Urinary bladder (tissue), 3 donors: ENCODE measurements at regions not wholly inside any gene's neighbourhood (a gene's known extent, or its start where the extent isn't known, plus 50 kb on each side); places are given as distances from the start of the nearest gene placed in this dataset.

Experiments
- DNase-seq: peaks from one replicate; pipeline ENCODE4 v3.0.0-alpha.2; 2015; ENCODE audit errors: extremely low spot score
- H3K27ac ChIP-seq: one replicate; pipeline ENCODE4 v1.5.1; 2013; ENCODE audit warnings: low read depth, mild to moderate bottlenecking, moderate library complexity
- H3K36me3 ChIP-seq: one replicate; pipeline ENCODE4 v1.6.1; 2013; ENCODE audit warnings: mild to moderate bottlenecking, moderate library complexity; ENCODE audit not compliant: insufficient read depth
- H3K4me1 ChIP-seq: one replicate; pipeline ENCODE4 v1.6.1; 2013; ENCODE audit warnings: mild to moderate bottlenecking, moderate library complexity; ENCODE audit not compliant: insufficient read depth
- H3K4me3 ChIP-seq: one replicate; pipeline ENCODE4 v1.5.1; 2013; ENCODE audit warnings: low read depth, low read length
- WGBS: extraction: QIAGEN DNeasy Blood & Tissue Kit; methylation state at CpG from one replicate; pipeline ENCODE4 v1.1.7; 2013; 5-methylcytosine and 5-hydroxymethylcytosine counted together
- donor health status: healthy with polysubstance abuse.
- donor health status: healthy.

DNA sequence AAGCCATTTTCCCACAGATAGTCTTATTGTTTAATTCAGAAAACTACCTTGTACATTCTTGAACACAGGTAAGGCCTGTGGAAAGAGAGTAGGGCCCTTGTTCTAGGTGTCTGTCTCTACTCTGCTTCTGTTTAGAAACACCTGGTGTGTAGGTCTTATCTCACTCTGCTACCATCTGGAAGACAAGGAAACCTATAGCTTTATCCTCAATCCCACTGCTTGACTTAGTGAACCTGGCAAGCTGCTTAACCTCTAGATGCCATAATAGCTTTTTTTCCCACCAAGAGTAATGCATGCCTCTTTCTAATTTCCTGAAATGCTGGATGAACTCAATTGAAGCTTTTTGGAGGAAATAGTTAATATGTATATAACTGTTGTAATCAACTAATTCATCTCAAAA, 82.6 kb upstream of the RAP2B start:
- H3K27ac ChIP-seq, result no peak overlapping the region
- no peak overlapping the region for H3K4me3 ChIP-seq
- DNase-seq, result no peak
- no peaks in the 10 kb centered on the region for H3K4me1 ChIP-seq
- no peaks in the 10 kb centered on the region for H3K36me3 ChIP-seq

DNA sequence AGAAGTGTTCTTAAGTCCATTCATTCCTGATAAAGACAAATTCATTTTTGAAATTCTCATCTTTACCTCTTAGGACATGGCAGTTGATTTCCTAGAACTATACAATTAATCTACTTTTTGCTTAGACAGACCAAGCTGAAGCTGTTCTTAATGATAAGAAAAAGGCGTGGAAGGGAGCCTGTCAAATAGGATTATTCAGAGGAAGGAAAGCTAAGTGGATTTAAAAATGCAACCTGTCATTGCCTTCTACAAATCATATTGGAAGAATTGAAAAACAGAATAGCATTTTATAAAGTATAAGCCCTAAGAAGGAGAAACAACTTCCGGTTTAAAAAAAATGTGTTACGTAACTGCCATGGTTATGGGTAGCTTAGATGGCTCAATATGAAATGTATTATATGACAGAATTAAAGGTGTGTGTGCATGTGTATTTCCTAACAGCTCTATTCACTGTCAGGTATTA, 81.2 kb upstream of the RAP2B start:
- DNase-seq, result no peak
- Histone ChIP-seq H3K4me3 (no peak overlapping the region), H3K4me1 (no peaks in the 10 kb centered on the region), H3K36me3 (no peaks in the 10 kb centered on the region), H3K27ac (no peak overlapping the region)
- WGBS, result 89% methylated on average over 3 of the region's 3 CpGs

DNA sequence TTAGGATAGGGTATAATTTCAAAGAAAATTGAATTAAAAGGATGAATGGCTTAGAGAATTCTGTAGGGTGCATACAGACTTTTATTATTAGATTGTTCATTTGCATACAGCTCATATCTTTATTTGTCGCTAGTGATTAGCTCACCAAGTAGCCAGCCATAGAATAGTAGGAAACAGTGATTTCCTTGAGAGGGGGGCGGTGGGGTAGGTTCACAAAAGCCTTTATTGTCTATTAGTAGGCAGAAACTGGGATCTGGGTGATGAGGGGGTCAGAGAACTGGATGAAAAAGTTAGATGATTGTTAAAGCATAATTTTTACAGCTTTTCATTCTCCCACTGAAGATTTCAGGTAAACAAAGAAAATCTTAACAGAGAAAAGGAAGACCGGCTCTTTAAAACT, 77.6 kb upstream of the RAP2B start:
- no peaks in the 10 kb centered on the region for H3K4me1 ChIP-seq
- 84% methylated on average over 3 of the region's 3 CpGs for WGBS
- H3K4me3 ChIP-seq, result no peak overlapping the region
- no peak for DNase-seq
- no peak overlapping the region for H3K27ac ChIP-seq
- no peaks in the 10 kb centered on the region for H3K36me3 ChIP-seq

DNA sequence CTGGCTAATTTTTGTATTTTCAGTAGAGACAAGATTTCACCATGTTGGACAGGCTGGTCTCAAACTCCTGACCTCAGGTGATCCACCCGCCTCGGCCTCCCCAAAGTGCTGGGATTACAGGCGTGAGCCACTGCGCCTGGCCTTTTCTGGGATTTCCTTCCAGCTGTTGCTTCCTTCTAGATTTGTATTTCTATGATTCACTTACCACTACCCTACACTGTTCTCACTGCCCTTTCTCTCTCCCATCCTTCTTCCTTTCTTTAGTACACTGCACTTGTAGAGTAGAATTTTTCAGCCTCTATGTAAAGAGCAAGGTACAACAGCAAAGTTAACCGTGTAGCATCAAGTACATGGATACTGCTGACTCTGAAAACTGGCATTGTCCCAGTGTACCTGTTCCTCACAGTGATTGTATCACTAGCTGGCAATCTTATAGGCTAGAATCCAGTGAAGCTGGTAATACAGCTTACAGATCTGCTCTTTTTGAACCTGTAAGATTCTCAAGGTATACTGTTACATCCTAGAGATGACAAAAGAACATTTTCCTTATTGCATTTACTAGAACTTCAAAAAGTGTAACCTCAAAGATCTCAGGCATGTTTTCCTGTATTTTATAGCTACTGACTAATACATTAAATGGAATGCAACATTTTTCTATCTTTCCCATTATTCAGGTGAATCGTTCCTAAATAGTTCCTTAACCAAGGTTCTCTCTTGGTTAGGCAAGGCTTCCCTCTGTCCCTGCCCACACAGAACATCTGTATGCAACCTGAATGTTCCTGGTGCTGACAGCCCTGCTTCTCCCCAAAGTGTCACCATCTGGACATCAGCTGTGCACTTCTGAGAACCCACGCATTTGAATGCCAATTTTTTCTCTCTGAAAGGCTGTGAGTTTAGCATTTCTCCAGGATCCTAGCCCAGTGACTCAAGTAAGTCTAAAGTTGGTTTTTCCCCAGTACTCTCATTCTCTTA, 74.1 kb upstream of the RAP2B start:
- H3K4me1 ChIP-seq, result no peaks in the 10 kb centered on the region
- H3K4me3 ChIP-seq, result no peak overlapping the region
- H3K36me3 ChIP-seq, result no peaks in the 10 kb centered on the region
- H3K27ac ChIP-seq, result no peak overlapping the region
- 78% methylated on average over 7 of the region's 7 CpGs for WGBS
- no peak for DNase-seq

DNA sequence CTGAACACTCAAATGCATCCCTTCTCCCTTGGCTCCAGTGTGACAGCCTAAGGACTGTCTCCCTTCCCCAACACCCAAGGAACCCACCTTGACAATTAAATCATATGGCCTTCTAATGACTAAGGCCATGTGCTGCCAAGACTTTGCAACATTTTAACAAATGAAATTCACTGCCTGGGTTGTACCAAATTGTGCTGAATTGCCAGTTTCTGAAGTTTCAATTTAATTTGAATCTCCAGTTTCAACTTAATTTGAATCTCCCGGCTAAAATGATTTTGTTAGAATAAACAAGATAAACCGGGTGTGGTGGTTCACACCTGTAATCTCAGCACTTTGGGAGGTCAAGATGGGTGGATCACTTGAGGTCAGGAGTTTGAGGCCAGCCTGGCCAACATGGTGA, 72.4 kb upstream of the RAP2B start:
- DNase-seq, result no peak
- H3K4me1 ChIP-seq, result no peaks in the 10 kb centered on the region
- no peak overlapping the region for H3K27ac ChIP-seq
- 88% methylated on average over 2 of the region's 2 CpGs for WGBS
- no peak overlapping the region for H3K4me3 ChIP-seq
- no peaks in the 10 kb centered on the region for H3K36me3 ChIP-seq

DNA sequence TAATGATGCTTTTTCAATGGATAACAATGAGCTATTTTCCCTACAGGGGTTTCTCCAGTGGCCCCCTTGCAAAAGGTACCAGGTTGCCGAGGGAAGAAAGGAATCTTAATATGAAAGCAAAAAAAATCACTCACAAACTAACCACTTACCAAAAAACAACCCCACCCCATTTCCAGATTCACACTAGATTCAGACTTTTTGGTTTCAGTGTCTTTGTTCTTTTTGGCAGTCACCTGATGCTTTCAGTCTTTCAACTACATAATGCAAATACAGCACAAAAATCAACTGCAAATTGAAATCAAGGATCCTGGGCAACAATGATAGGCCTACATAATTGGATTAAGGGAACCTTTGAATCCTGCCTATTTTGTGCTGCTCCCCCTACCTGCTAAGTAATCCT, 71.1 kb upstream of the RAP2B start:
- H3K27ac ChIP-seq, result no peak overlapping the region
- H3K4me3 ChIP-seq, result no peak overlapping the region
- H3K4me1 ChIP-seq, result no peaks in the 10 kb centered on the region
- WGBS, result 87% methylated on average over 1 of the region's 1 CpG
- no peaks in the 10 kb centered on the region for H3K36me3 ChIP-seq
- DNase-seq, result no peak

DNA sequence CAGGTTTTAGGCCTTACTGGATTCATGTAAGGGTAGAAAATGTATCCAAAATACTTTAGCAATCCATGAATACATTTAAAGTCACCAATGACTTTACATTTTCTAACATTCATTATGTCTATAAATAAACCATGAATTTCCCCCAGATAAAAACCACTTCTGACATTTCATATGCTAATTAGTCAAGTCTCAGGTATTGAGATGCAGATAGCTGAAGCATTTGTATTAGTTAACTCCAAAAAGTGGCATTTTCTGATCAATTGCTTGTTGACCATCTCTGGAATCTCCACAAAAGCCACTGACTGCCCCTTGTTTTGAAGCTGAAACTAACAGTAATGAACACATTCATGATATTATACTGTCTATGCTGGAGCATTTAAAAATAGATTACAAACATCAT, 68.4 kb upstream of the RAP2B start:
- H3K4me1 ChIP-seq, result no peaks in the 10 kb centered on the region
- H3K36me3 ChIP-seq, result no peaks in the 10 kb centered on the region
- no peak for DNase-seq
- no peak overlapping the region for H3K27ac ChIP-seq
- H3K4me3 ChIP-seq, result no peak overlapping the region

DNA sequence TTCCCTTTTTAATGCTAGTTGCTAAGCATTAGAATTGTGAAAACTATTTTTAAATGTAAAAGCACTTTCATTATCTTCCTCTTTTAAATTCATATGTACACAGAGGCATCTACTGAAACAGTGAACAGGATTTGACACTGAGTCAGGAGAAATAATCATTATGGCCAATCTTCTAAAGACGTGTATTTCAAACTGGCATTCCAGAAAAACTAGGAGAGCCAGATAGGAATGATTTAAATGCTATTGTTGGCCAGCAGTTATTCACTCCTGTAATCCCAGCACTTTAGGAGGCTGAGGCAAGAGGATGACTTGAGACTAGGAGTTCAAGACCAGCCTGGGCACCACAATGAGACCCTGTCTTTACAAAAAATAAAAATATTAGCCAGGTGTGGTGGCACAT, 67.6 kb upstream of the RAP2B start:
- 23% methylated on average over 1 of the region's 1 CpG for WGBS
- Histone ChIP-seq H3K27ac (no peak overlapping the region), H3K4me1 (no peaks in the 10 kb centered on the region), H3K36me3 (no peaks in the 10 kb centered on the region), H3K4me3 (no peak overlapping the region)
- no peak for DNase-seq

DNA sequence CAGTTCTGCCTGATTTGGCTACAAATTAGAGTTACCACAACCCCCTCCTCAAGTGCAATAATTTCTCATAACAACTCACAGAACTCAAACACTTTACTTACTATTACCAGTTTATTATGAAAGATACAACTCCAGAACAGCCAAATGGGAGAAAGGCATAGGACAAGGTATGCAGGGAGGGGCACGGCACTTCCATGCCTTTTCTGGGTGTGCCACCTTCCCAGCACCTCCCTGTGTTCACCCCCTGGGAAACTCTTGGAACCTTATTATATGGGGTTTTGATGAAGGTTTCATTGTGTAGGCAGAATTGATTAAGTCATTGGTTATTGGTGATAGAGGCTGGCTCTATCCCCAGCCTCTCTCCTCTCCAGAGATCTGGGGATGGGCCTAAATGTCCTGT, 66.6 kb upstream of the RAP2B start:
- 92% methylated on average over 1 of the region's 1 CpG for WGBS
- DNase-seq, result no peak

DNA sequence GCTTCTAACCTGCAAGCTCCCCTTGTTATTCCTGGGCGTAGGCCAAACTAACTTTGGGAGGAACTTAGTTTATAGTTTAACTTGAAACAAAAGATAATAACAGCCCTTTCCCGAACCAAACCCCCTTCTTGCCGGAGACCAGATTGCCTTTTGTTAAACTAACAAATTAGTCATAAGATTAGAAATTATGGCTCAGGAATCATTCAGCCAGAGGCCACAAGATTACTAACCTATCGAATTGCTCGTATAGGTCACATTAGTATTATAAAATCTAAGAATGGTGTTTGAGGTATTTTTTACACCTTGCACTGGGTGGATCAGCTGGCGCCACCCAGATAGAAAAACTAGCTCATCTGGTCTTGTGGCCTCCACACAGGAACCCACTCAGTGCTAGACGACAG, 65.3 kb upstream of the RAP2B start:
- no peak overlapping the region for H3K27ac ChIP-seq
- H3K36me3 ChIP-seq, result no peaks in the 10 kb centered on the region
- DNase-seq, result no peak
- no peaks in the 10 kb centered on the region for H3K4me1 ChIP-seq
- H3K4me3 ChIP-seq, result no peak overlapping the region
- WGBS, result 63% methylated on average over 7 of the region's 7 CpGs

More for the DNA sequence above, 66.6 kb upstream of the RAP2B start:
- Histone ChIP-seq H3K4me3 (no peak overlapping the region), H3K36me3 (no peaks in the 10 kb centered on the region), H3K4me1 (no peaks in the 10 kb centered on the region), H3K27ac (no peak overlapping the region)

DNA sequence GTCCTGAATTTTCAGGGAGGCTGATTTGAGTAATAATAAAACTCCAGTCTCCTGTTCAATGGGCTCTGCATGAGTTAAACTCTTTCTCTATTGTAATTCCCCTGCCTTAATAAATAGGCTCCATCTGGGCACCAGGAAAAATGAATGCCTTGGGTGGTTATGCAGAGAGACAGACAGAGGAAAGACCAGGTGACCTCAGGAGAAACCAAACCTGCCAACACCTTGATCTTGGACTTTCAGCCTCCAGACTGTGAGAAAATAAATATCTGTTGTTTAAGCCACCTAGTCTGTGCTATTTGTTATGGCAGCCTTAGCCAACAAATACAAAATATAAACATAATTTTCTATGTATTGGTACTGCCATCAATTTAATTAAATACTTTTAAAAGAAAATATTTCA, 64.8 kb upstream of the RAP2B start:
- H3K36me3 ChIP-seq, result no peaks in the 10 kb centered on the region
- no peaks in the 10 kb centered on the region for H3K4me1 ChIP-seq
- H3K27ac ChIP-seq, result no peak overlapping the region
- no peak overlapping the region for H3K4me3 ChIP-seq
- no peak for DNase-seq

DNA sequence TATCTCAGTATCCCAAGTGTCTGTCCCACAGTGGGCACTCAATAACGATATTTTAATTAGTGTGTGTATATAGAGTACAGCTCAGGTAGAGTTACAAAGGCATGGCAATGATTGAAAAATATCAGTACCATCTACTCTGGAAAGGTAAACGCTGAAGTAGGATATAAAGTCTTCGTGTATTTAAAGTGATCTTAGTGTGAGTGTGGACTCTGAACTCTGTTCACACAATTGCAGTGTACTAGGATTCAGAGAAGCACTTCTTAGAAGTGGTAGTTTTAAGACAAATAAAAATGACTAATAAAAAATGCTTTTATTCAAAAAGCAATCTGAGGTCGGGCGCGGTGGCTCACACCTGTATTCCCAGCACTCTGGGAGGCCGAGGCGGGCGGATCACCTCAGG, 62.9 kb upstream of the RAP2B start:
- Histone ChIP-seq H3K4me1 (no peaks in the 10 kb centered on the region), H3K36me3 (no peaks in the 10 kb centered on the region)
- 94% methylated on average over 9 of the region's 9 CpGs for WGBS

DNA sequence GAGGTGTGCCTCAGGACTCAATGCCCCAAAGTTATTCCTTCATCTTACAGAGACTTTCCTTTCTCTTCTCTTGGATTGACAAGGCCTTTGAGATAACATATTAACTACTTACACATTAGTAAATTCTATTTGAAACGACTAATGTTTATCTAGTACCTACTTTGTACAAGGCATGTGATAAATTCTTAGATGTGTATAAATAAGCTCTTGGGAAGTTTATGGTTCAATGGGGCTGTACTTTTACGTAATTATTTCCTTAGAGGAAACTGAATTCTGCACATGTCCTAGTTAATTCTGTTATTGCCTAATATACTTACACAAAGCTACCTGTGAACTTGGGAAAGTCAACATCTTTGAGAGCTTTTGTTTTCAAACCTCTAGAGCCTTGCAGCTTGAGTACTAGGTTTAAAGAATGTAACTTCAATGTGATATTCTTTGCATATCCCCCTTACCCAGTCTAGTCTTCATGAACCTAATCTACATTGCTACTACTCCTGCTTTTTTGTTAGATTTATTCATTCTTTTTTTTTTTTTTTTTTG, 58.5 kb upstream of the RAP2B start:
- no peaks in the 10 kb centered on the region for H3K36me3 ChIP-seq
- H3K4me1 ChIP-seq, result no peaks in the 10 kb centered on the region
- H3K27ac ChIP-seq, result no peak overlapping the region
- H3K4me3 ChIP-seq, result no peak overlapping the region
- 54% methylated on average over 2 of the region's 2 CpGs for WGBS
- no peak for DNase-seq

More for the DNA sequence above, 62.9 kb upstream of the RAP2B start:
- DNase-seq, result no peak
- H3K27ac ChIP-seq, result no peak overlapping the region
- H3K4me3 ChIP-seq, result no peak overlapping the region

DNA sequence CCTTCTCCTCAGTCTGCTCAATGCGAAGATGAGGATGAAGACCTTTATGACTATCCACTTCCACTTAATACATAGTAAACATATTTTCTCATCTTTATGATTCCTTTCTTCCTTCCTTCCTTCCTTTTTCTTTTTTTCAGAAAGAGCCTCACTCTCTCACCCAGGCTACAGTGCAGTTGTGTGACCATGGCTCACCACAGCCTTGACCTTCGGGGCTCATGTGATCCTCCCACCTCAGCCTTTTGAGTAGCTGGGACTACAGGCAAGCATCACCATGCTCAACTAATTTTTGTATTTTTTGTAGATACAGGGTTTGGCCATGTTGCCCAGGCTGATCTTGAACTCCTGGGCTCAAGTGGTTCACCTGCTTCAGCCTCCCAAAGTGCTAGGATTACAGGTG, 52.0 kb upstream of the RAP2B start:
- Histone ChIP-seq H3K4me3 (no peak overlapping the region), H3K4me1 (no peaks in the 10 kb centered on the region), H3K36me3 (no peaks in the 10 kb centered on the region), H3K27ac (no peak overlapping the region)
- WGBS, result 97% methylated on average over 2 of the region's 2 CpGs
- DNase-seq, result no peak
